ENCODE measurements at regions not wholly inside any gene's neighbourhood (a gene's known extent, or its start where the extent isn't known, plus 50 kb on each side); places are given as distances from the start of the nearest gene placed in this dataset.
A peak's percentile ranks its signal among the peaks of the same experiment; 100 is the strongest.

- no peak for TF ChIP-seq CTCF (conservative IDR thresholded peaks at IDR 0.05)
- no peaks in the 10 kb centered on the region for H3K4me1 ChIP-seq (ENCODE audit: control insufficient read depth, insufficient read depth, low read length)
- H3K27me3 ChIP-seq (ENCODE audit: control insufficient read depth, insufficient read depth, low read length, poor library complexity, severe bottlenecking), result no peaks in the 10 kb centered on the region
- H3K27me3 Mint-ChIP-seq (ENCODE audit: insufficient read depth), result no peaks in the 10 kb centered on the region
- H3K9me3 Mint-ChIP-seq, result no peaks in the 10 kb centered on the region
- no peaks in the 10 kb centered on the region for H3K9me3 ChIP-seq (ENCODE audit: control insufficient read depth, low read length)
- no peak overlapping the region for H3K27ac Mint-ChIP-seq
- DNase-seq, result no peak
- peaks cover 7% of the 10 kb centered on the region for H3K4me1 Mint-ChIP-seq
- no peak overlapping the region for H3K4me3 Mint-ChIP-seq
- no peak overlapping the region for H3K9ac ChIP-seq (ENCODE audit: extremely low read depth, low read length, poor library complexity, severe bottlenecking)
- no peaks in the 10 kb centered on the region for H3K36me3 Mint-ChIP-seq (ENCODE audit: low read depth)
- no peaks in the 10 kb centered on the region for H3K36me3 ChIP-seq (ENCODE audit: control insufficient read depth, insufficient read depth, low read length)
- H3K4me3 ChIP-seq (ENCODE audit: low read length), result no peak overlapping the region
- H3K27ac ChIP-seq (ENCODE audit: low read depth, low read length), result no peak overlapping the region
These were observed 107.4 kb upstream of the ARGLU1 start for GRCh38 chr13:106675311-106675710.

GRCh38 chr13:106660746-106661625, 93.0 kb upstream of the ARGLU1 start:
- Histone ChIP-seq H3K36me3 (ENCODE audit: control insufficient read depth, insufficient read depth, low read length) (no peaks in the 10 kb centered on the region), H3K4me3 (ENCODE audit: low read length) (no peak overlapping the region), H3K27ac (ENCODE audit: low read depth, low read length) (no peak overlapping the region), H3K27me3 (ENCODE audit: control insufficient read depth, insufficient read depth, low read length, poor library complexity, severe bottlenecking) (no peaks in the 10 kb centered on the region), H3K9ac (ENCODE audit: extremely low read depth, low read length, poor library complexity, severe bottlenecking) (no peak overlapping the region), H3K9me3 (ENCODE audit: control insufficient read depth, low read length) (no peaks in the 10 kb centered on the region), H3K4me1 (ENCODE audit: control insufficient read depth, insufficient read depth, low read length) (no peaks in the 10 kb centered on the region)
- Mint-ChIP-seq H3K4me3 (no peak overlapping the region), H3K9me3 (no peaks in the 10 kb centered on the region), H3K4me1 (peaks cover 18% of the 10 kb centered on the region), H3K36me3 (ENCODE audit: low read depth) (no peaks in the 10 kb centered on the region), H3K27ac (no peak overlapping the region), H3K27me3 (ENCODE audit: insufficient read depth) (no peaks in the 10 kb centered on the region)
- WGBS, 2 experiments (ENCODE audit: insufficient coverage in 1 of 2, insufficient read length in 1 of 2), result 84 to 91% methylated on average over 6 of the region's 6 CpGs
- no peak for TF ChIP-seq CTCF (conservative IDR thresholded peaks at IDR 0.05)
- no peak for DNase-seq

GRCh38 chr13:106657104-106657503, 89.2 kb upstream of the ARGLU1 start:
- no peaks in the 10 kb centered on the region for H3K9me3 Mint-ChIP-seq
- H3K4me3 Mint-ChIP-seq, result no peak overlapping the region
- H3K4me1 Mint-ChIP-seq, result peaks cover 15% of the 10 kb centered on the region
- H3K36me3 Mint-ChIP-seq (ENCODE audit: low read depth), result no peaks in the 10 kb centered on the region
- H3K27ac Mint-ChIP-seq, result no peak overlapping the region
- Histone ChIP-seq H3K4me3 (ENCODE audit: low read length) (no peak overlapping the region), H3K4me1 (ENCODE audit: control insufficient read depth, insufficient read depth, low read length) (no peaks in the 10 kb centered on the region), H3K36me3 (ENCODE audit: control insufficient read depth, insufficient read depth, low read length) (no peaks in the 10 kb centered on the region), H3K27me3 (ENCODE audit: control insufficient read depth, insufficient read depth, low read length, poor library complexity, severe bottlenecking) (no peaks in the 10 kb centered on the region), H3K27ac (ENCODE audit: low read depth, low read length) (peak overlapping the region; percentile 27), H3K9me3 (ENCODE audit: control insufficient read depth, low read length) (no peaks in the 10 kb centered on the region), H3K9ac (ENCODE audit: extremely low read depth, low read length, poor library complexity, severe bottlenecking) (no peak overlapping the region)
- H3K27me3 Mint-ChIP-seq (ENCODE audit: insufficient read depth), result no peaks in the 10 kb centered on the region
- 87% methylated on average over 3 of the region's 3 CpGs for WGBS, 2 experiments (ENCODE audit: insufficient coverage in 1 of 2, insufficient read length in 1 of 2)
- DNase-seq, result no peak
- no peak for TF ChIP-seq CTCF (conservative IDR thresholded peaks at IDR 0.05)
